H1 (cell line): ENCODE measurements at regions not wholly inside any gene's neighbourhood (a gene's known extent, or its start where the extent isn't known, plus 50 kb on each side); places are given as distances from the start of the nearest gene placed in this dataset.

Source experiments
- CHD7 ChIP-seq: fragments of 300-600 bp; sonication (generic); IDR thresholded peaks from 2 replicates; pipeline ENCODE4 v1.7.1; 2012; ENCODE audit warnings: low read length, moderate library complexity, mild to moderate bottlenecking, inconsistent platforms; ENCODE audit not compliant: insufficient replicate concordance
- RFX5 ChIP-seq: IDR thresholded peaks from 2 replicates; pipeline ENCODE4 v1.6.1; 2011; ENCODE audit warnings: low read depth, low read length, improper control_type of control experiment, borderline replicate concordance
- SAP30 ChIP-seq: fragments of 300-600 bp; sonication (generic); IDR thresholded peaks from 2 replicates; pipeline ENCODE4 v1.7.1; 2012; ENCODE audit warnings: low read length, moderate library complexity, mild to moderate bottlenecking, inconsistent platforms; ENCODE audit not compliant: insufficient read depth, insufficient replicate concordance
- TCF12 ChIP-seq: IDR thresholded peaks from 2 replicates; pipeline ENCODE4 v1.6.1; 2011; ENCODE audit warnings: low read depth, mild to moderate bottlenecking, low read length

- no peak for TF ChIP-seq CHD7
- TF ChIP-seq SAP30 = no peak
- no peak for TF ChIP-seq TCF12
- TF ChIP-seq RFX5 = no peak
Observed at GRCh38 chr21:18550361-18550760, 146.8 kb upstream of the TMPRSS15 start (continued).
